ENCODE measurements at regions not wholly inside any gene's neighbourhood (a gene's known extent, or its start where the extent isn't known, plus 50 kb on each side); places are given as distances from the start of the nearest gene placed in this dataset.

GRCh38 chr1:36540056-36540455 lies 57.3 kb upstream of the CSF3R start:
- TF ChIP-seq CTCF (IDR thresholded peaks at IDR 0.05) = no peak
- no peak for TF ChIP-seq POLR2AphosphoS5 (IDR thresholded peaks at IDR 0.05)

All from prostate gland (tissue), 2 donors.